HG02943 (cell line): ENCODE measurements at regions not wholly inside any gene's neighbourhood (a gene's known extent, or its start where the extent isn't known, plus 50 kb on each side); places are given as distances from the start of the nearest gene placed in this dataset.

Experiments
- ATAC-seq: cut with Tn5 transposase; IDR thresholded peaks from one replicate; pipeline ENCODE4 v1.9.1; 2021; ENCODE audit warnings: mild to moderate bottlenecking, low read depth, moderate library complexity; ENCODE audit not compliant: unreplicated experiment

DNA sequence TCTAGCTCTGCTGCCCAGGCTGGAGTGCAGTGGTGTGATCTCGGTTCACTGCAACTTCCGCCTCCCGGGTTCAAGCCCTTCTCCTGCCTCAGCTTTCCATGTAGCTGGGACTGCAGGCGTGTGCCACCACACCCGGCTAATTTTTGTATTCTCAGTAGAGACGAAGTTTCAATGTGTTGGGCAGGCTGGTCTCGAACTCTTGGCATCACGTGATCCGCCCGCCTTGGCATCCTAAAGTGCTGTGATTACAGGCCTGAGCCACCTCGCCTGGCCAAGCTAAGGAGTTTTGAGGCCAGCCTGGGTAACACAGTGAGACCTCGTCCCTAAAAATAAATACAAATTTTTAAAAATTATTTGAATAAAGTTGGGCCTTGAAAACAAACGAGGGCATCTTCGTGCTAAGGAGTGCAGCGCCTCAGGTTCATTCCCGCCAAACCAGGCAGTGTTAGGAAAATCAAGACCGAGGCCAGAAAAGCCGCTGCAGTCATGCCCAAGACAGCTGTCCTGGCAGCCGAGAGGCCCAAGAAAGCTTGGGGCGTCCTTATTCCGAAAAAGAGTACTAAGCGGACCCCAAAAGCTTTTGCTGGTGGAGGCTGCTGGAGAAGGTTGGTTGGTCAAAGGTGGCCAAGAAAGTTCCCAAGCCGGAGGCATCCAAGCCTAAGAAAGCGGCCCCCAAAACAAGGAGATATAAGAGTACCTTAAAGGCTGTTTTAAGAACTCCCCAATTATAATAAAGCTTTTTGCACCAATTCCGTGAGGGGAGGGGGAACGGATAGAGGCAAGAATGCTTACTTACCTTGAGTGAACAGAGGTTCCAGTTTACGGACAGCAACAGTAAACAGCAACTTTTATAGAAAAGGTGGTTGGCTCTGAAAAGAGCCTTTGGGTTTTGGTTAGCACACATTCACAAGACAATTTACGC is 109.0 kb downstream of the HFE start:
- ATAC-seq = no peak

DNA sequence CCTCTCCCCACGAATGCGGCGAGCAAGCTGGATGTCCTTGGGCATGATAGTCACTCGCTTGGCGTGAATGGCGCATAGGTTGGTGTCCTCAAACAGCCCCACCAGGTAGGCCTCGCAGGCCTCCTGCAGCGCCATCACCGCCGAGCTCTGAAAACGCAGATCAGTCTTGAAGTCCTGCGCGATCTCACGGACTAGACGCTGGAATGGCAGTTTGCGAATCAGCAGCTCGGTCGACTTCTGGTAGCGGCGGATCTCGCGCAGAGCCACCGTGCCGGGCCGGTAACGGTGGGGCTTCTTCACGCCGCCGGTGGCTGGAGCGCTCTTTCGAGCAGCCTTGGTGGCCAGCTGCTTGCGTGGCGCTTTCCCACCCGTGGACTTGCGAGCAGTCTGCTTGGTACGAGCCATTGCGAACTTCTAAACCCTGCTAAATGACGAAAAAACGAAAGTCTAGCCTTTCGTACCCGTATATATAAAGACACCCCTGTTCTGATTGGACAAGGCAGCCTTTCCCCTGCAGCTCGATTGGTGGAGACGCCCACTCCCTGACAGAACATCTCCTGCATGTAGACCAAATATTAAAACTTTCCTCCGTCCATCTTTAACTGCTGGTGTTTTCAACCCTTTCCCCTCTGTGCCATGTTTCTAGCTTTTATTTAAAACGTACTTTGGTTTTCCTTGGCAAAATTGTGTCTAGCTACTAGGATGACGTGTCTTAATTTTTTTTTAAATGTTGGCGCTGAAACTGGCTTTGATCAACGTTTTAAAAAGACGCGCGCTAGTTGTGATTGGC is 109.8 kb downstream of the HFE start:
- no peak for ATAC-seq

DNA sequence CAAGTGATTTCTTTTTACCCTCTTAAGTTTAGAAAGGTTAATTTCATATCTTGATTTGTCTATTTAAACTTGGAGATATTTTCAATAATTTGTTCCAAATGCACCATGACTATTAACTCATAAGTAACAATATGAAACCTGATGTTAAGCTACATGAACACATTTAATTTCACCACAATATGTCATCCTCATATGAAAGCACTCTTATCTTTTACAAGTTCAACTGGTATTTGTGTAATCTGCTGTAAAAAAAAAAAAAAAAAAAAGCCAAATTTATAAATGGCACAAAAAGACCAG is 110.4 kb downstream of the HFE start:
- ATAC-seq = no peak

DNA sequence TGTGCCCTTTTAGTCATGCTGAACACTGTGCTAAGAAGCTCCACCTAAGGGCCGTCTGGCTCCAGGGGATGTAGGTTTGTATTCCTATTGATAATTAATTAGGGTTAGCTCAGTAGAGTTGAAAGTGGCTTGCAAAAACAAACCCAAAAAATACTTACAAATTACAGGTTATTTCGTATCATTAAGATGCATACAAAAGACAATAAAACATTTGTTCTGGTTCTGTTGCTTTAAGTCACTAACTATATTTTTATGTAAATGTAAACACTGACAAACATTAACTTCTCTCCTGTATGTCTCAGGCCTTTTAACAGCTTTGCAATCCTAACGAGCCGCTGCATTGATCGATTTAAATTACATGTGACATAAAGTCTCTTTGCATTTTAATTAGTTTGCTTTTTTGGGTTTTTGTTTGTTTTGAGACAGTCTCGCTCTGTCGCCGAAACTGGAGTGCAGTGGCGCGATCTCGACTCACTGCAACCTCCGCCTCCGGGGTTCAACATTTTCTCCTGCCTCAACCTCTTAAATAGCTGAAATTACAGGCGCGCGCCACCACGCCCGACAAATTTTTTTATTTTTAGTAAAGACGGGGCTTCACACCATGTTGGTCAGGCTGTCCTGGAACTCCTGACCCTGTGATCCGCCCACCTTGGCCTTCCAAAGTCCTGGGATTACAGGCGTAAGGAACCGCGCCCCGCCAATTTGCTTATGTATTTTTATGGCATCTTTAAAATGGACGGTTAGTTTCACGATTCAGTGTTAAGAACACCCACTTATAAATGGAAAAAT is 110.9 kb downstream of the HFE start:
- no peak for ATAC-seq

DNA sequence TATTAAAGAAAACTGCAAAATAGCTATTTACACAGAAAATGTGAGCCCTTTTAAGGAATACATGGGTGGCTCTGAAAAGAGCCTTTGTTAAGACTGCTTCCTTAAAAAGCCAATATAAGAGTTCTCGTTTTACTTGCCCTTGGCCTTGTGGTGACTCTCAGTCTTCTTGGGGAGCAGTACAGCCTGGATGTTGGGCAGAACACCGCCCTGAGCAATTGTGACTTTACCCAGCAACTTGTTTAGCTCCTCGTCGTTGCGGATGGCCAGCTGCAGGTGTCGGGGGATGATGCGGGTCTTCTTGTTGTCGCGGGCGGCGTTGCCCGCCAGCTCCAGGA is 111.5 kb downstream of the HFE start:
- peak; percentile 9 for ATAC-seq

DNA sequence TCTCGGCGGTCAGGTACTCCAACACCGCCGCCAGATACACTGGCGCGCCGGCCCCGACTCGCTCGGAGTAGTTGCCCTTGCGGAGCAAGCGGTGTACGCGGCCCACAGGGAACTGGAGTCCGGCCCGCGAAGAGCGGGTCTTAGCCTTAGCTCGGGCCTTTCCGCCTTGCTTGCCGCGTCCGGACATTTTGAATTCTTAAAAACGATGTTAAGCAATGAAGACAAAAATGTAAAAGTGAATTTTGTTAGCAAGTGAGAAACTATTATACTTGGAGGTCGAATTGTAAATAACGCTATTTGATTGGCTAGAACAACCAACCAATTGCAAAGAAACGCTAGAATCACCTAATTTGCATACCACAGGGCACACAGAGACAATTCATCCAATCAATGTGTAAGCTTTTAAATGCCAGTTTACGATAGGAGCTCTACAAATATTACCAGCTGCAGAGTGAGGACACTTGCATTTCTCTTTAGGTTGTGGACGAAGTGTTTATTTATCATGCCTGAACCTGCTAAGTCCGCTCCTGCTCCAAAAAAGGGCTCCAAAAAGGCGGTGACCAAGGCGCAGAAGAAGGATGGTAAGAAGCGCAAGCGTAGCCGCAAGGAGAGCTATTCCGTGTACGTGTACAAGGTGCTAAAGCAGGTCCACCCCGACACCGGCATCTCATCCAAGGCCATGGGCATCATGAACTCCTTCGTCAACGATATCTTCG is 112.0 kb downstream of the HFE start:
- peak; percentile 61 for ATAC-seq

DNA sequence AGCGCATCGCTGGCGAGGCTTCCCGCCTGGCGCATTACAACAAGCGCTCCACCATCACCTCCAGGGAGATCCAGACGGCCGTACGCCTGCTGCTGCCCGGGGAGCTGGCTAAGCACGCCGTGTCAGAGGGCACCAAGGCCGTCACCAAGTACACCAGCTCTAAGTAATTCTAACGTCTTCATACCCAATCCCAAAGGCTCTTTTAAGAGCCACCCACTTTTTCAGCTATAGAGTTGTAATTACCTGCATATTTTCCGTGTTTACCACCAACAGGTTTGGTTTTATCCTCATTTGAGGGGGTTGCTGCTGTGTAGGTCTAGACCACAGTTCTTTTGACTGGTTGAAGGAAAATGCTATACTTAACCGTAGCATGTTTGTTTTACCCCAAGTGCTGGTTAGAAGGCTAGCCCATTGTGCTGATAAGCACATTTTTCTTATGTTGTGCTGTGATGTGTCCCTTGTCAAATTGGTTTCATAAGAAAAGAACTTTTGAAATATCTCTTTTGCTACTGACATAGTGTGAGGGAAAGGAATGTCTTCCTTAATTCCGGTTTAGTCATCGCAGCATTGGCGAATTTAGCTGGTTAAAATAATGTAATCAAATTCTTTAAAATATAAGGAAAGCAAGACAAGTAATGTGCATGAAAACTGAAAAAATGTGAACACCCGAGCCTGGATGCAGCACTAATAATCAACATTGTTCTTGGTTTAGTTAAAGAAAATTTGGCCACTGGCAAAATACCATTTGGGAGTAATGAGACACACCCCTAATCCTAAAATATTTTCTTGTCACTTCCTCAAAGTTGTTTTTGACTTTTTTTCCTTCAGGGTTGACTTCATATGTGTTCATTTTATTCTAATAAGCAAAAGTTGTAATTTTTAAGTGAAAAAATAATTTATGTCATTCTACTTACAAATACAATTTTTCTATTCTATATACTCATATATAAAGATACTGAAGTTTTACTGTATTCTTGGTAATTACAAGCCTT is 112.8 kb downstream of the HFE start:
- ATAC-seq = no peak

DNA sequence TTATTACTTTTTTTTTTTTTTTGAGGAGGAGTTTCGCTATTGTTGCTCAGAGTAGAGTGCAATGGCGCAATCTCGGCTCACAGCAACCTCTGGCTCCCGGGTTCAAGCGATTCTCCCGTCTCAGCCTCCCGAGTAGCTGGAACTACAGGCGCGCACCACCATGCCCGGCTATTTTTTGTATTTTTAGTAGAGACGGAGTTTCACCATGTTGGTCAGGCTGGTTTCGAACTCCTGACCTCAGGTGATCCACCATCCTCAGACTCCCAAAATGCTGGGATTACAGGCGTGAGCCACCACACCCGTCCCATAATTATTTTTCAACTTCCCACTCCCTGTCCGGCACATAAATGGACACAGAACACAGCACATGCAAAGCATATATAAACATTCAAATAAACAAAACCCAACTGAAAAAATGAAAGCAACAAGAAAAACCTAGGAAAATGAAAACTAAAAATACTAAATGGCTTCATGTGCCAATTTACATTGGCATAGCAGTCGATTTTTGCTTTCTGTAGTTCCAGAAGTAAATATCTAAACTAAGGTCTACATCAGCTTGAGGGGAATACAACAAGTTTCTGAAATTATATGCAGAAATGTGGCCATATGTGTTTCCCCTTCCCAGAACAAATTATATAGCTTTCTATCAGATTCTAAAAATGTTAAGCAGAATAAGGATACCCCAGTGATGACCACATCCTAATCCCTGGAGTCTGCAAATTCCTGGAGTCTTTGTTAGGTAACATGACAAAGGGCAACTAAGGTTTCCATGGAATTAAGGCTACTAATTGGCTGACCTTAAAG is 113.9 kb downstream of the HFE start:
- no peak for ATAC-seq

DNA sequence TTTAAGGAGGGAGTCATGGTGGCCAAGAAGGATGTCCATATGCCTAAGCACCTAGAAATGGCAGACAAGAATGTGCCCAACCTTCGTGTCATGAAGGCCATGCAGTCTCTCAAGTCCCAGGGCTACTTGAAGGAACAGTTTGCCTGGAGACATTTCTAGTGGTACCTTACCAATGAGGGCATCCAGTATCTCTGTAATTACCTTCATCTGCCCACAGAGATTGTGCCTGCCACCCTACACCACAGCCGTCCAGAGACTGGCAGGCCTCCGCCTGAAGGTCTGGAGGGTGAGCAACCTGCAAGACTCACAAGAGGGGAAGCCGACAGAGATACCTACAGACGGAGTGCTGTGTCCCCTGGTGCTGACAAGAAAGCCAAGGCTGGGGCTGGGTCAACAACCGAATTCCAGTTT is 115.0 kb downstream of the HFE start:
- ATAC-seq = no peak

DNA sequence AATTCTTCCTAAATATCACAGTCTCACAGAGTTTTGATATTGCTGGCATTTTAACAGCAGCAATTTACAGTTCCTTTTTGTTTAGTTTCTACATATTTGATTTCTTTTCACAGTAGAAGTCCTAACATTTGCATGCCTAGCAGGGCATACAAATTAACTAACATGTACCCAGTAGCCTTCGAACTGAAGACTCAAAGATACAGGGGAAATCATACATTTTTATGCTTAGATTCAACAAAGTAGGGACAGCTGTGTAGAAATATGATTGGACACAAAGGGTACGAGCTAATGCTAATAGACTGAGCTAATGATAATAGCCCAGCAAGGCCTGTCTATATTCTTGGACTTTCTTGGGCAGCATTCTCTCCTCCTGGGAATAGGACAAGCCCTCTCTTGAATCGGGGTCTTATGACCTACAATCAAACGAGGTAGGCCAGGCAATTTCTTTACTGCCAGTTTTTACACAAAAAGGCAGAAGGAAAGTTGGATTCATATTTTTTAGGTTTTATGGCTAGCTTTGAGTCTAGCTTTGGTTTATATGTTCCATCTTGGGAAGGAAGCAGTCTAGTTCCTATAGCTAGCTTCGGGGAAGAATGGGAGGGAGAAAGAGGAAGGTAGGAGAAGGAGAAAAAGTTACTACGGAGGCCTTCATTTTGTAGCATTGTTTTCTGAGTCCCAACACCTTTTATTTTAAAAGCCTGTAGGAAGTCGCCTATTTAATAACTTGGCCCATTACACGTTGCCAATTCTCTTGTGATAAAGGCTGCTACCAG is 115.8 kb downstream of the HFE start:
- ATAC-seq = no peak

DNA sequence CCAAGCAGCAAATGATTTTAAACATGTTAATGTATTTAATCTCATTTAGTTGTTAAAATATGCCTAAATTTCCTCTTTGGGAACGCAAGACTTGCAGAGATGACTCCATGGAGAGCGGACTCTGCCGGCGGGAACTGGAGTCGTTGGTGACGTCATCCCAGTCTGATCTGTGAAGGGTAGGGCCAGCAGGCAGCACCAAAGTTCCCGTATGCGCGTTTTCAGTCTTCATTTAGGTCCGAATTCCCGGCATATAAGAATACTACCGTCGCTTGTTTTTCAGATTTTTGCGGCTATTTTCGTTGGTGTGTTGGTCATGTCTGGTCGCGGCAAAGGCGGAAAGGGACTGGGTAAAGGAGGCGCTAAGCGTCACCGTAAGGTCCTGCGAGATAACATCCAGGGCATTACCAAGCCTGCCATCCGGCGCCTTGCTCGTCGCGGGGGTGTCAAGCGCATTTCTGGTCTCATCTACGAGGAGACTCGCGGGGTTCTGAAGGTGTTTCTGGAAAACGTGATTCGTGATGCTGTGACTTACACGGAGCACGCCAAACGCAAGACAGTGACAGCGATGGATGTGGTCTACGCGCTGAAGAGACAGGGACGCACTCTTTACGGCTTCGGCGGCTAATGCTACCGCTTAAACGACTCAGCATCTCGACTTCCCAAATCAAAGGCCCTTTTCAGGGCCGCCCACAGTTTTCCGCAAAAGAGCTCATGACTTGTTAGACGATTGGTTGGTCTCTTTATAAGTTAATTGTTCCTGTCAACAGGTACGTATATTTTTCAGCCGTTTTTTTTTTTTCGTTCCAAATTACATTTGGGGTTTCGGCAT is 117.3 kb downstream of the HFE start:
- ATAC-seq = peak; percentile 42

DNA sequence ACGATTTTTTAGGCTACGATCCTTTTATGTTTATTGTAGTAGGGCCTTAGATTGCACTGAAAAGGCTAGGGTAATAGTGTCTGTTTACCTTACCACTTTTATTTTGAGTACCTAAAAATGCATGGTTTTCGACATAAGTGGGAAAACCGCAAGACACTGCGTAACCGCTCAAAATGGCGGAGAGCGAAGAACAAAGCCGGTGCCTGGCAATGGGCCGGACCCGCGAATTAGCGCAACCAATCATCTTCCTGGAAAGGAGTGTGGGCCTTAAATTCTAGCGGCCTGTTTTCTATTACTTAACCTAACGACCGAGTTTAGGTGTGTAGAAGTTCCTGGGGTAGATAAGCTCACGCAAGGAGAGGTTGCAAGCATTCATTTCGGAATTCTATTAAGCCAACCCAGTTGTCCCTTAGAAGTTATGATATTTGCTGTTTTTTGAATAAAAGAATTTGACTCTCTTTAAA is 118.0 kb downstream of the HFE start:
- ATAC-seq = peak; percentile 41

DNA sequence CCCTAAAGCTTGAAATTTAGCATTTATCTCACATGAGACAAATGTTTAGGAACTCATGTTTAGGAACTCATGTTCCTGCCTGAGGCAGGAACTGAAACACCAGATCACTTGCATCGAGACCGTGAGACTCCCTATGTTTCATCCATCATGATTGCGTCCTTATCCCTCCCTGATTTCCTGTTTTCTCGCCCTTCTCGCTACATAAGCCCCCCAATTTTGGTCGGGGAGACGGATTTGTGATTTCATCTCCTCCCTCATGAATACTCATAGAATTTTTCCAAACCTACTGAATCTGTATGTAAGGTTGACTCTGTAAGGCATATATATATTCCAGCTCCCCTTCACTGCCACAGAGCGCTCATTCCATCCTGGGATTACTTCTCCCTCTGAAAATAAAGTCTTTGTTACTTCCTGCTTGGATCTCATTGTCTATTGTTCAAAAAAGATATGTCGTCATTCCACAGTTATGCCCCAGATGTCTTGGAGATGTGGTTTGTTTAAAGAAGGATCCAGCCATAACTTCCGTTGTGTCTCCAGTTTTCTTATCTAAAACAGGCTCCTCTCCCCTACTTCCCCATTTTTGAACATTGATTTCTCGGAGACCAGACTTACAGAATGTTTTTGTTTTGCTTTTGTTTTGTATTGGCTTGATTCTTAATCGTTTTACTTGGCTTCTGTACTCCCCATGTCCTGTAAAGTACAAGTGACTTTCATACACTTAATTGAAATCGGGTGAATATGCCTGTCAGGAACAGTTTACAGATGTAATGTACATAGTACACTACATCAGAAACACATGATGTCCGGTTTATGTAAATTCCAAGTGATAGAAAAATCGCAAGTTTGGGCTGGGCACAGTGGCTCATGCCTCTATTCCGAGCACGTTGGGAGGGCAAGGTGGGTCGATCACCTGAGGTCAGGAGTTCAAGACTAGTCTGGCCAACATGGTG is 118.7 kb downstream of the HFE start:
- ATAC-seq = no peak

DNA sequence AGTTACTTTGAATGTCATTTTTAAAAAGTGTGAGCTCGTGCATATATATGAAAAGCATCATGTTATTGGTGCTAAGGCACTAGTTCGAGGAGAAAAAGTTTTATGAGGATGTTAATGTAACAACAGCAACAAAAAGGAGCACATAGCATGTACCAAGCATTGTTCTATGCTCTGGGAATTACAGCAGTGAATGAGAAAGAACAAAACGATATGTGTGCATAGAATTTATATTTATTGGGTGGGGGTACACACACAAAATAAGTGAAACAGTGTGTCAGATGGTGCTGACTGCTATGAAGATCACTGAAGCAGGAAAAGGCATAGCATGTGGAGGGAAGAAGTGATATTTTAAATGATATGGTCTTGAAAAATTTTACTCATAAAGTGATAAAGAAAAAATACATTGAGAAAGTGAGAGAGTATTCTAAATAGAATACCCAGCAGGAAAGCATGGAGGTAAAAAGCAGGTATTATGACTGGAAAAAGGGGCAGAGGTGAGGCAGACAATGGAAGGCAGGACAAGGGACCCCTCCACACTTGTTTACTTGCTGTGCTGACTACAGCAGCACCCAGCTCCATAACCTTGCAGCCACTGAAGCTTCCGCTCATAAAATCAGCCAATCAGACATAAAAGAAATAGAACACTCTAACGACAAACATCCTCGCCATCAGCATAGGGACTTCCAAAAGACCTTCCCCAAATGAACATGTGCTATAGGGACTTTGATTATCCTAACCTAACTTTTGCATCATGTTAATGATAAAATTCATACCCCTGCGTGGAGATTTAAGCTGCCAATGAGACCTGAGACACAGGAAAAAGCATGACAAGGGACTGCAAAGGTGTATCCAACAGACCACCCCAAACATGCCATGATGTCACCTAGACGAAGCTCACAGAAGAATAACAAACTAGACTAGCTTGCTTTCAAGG is 119.9 kb downstream of the HFE start:
- no peak for ATAC-seq

DNA sequence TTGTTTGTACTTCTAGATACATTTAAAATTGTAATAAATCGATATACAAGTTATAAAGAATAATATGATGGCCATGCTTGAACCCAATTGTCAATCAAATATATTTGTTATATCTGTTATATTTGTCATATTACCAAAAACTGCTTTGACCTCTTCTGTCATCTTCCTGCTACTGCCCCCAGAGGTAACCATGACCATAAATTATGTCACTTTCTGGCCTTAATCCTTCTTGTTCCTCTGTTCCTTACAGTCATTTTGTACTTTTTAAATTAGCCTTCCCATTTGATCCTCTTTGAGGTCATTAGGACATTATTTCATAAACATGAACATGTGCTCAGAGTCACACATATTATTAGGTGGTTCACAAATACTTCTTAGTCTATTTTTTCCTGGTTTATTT is 124.7 kb downstream of the HFE start:
- ATAC-seq = no peak
